ENCODE measurements at regions not wholly inside any gene's neighbourhood (a gene's known extent, or its start where the extent isn't known, plus 50 kb on each side); places are given as distances from the start of the nearest gene placed in this dataset.

- ATAC-seq (no peak), DNase-seq (no peak)
- no peak overlapping the region for H3K27ac ChIP-seq
- no peak for TF ChIP-seq CTCF (IDR thresholded peaks at IDR 0.05)
- no peaks in the 10 kb centered on the region for H3K4me1 ChIP-seq
- H3K4me3 ChIP-seq: no peak overlapping the region
- intact Hi-C loops (cut with DNase I): no loop called here
- no peaks in the 10 kb centered on the region for H3K9me3 ChIP-seq
- H3K27me3 ChIP-seq (ENCODE audit: low read depth): no peaks in the 10 kb centered on the region
- H3K36me3 ChIP-seq: no peaks in the 10 kb centered on the region
Measured at GRCh38 chr18:28526196-28526595, 349.3 kb upstream of the CDH2 start.

- H3K27ac ChIP-seq: no peak overlapping the region
- no peak for ATAC-seq
- no peaks in the 10 kb centered on the region for H3K9me3 ChIP-seq
- intact Hi-C loops (cut with DNase I): no loop called here
- H3K27me3 ChIP-seq (ENCODE audit: low read depth): no peaks in the 10 kb centered on the region
- no peaks in the 10 kb centered on the region for H3K4me1 ChIP-seq
- H3K4me3 ChIP-seq: no peak overlapping the region
- DNase-seq: no peak
- no peak for TF ChIP-seq CTCF (IDR thresholded peaks at IDR 0.05)
- H3K36me3 ChIP-seq: no peaks in the 10 kb centered on the region
Measured at GRCh38 chr18:28523758-28524475, 347.0 kb upstream of the CDH2 start.

DNA sequence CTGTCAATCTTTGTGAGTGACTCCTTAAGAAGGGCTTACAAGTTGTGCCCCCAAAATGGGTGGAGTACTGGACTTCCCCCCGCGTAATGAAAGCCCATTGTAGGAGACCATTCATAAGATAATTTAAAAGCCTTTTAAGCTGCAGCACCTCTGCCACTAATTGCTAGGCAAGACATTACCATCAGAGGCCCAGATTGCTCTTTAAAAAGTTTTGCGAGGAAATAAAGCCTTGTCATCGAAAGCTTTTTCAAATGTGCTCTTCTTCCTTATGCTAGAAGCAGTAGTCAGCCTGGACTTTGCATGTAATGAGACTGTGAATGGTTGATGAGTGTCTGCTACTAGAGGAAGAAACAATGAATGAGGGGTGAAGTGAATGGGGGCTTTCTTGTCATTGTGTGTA is 345.3 kb upstream of the CDH2 start:
- Histone ChIP-seq H3K4me3 (no peak overlapping the region), H3K36me3 (no peaks in the 10 kb centered on the region), H3K27ac (no peak overlapping the region), H3K9me3 (no peaks in the 10 kb centered on the region), H3K27me3 (ENCODE audit: low read depth) (no peaks in the 10 kb centered on the region), H3K4me1 (no peaks in the 10 kb centered on the region)
- ATAC-seq (no peak), DNase-seq (no peak)
- TF ChIP-seq CTCF (IDR thresholded peaks at IDR 0.05): no peak
- intact Hi-C loops (cut with DNase I): no loop called here

DNA sequence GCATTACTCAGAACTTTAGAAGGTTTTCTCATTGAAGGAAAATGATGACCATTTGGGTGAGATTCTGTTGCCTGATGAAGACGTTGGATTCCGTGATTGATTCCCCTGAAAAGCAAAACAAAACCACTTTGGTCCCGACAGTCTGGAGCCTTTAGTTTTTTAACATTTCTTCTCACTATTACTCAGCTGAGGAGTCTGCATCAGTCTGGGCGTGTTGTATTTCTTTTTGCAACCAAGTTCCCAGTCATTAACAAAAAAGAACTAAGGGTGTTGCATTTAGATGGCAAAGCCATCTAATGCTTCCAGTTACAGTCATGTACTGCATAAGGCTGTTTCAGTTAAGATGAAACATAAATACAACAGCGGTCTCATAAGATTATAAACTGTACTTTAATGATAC is 343.1 kb upstream of the CDH2 start:
- no peak for DNase-seq
- Histone ChIP-seq H3K4me1 (no peaks in the 10 kb centered on the region), H3K36me3 (no peaks in the 10 kb centered on the region), H3K9me3 (no peaks in the 10 kb centered on the region), H3K27me3 (ENCODE audit: low read depth) (no peaks in the 10 kb centered on the region), H3K27ac (no peak overlapping the region), H3K4me3 (no peak overlapping the region)
- intact Hi-C loops (cut with DNase I): no loop called here
- TF ChIP-seq CTCF (IDR thresholded peaks at IDR 0.05): no peak
- no peak for ATAC-seq

DNA sequence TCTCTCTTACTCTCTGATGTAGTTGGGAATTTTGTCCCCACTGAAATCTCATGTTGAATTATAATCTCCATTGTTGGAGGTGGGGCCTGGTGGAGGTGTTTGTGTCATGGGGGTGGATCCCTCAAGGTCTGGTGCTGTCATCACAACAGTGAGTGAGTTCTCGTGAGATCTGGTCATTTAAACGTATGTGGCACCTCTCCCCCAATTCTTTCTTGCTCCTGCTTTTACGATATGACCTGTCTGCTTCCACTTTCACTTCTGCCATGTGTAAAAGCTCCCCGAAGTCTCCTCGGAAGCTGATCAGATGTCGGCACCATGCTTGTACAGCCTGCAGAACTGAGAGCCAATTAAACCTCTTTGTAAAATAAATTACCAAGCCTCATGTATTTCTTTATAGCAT is 337.8 kb upstream of the CDH2 start:
- intact Hi-C loops (cut with DNase I): no loop called here
- no peak for ATAC-seq

More for the DNA sequence above, 337.8 kb upstream of the CDH2 start:
- Histone ChIP-seq H3K27me3 (ENCODE audit: low read depth) (no peaks in the 10 kb centered on the region), H3K4me3 (no peak overlapping the region), H3K9me3 (no peaks in the 10 kb centered on the region), H3K4me1 (no peaks in the 10 kb centered on the region), H3K27ac (no peak overlapping the region), H3K36me3 (no peaks in the 10 kb centered on the region)
- TF ChIP-seq CTCF (IDR thresholded peaks at IDR 0.05): no peak
- DNase-seq: no peak

Measured in lower lobe of right lung (tissue), 2 donors.